C4-2B (cell line): ENCODE measurements at regions not wholly inside any gene's neighbourhood (a gene's known extent, or its start where the extent isn't known, plus 50 kb on each side); places are given as distances from the start of the nearest gene placed in this dataset.

Source experiments
- H3K27ac ChIP-seq: fragments of 450-650 bp; 2 replicates; pipeline ENCODE4 v1.5.1; 2017
- CTCF ChIP-seq: fragments of 450-650 bp; conservative IDR thresholded peaks from 2 replicates; pipeline ENCODE4 v1.5.1; 2017; ENCODE audit warnings: mild to moderate bottlenecking
- ZFX ChIP-seq: fragments of 450-650 bp; IDR thresholded peaks from 2 replicates; pipeline ENCODE4 v1.6.1; 2017

GRCh38 chr1:31501505-31501904 is 74.8 kb upstream of the TINAGL1 start:
- H3K27ac ChIP-seq: no peak overlapping the region
- TF ChIP-seq ZFX: no peak
- no peak for TF ChIP-seq CTCF

- H3K27ac ChIP-seq: no peak overlapping the region
- TF ChIP-seq CTCF: no peak
- TF ChIP-seq ZFX: no peak
These were observed 74.1 kb upstream of the TINAGL1 start for GRCh38 chr1:31502253-31502652.

- no peak overlapping the region for H3K27ac ChIP-seq
- no peak for TF ChIP-seq ZFX
- no peak for TF ChIP-seq CTCF
These were observed 73.3 kb upstream of the TINAGL1 start for GRCh38 chr1:31502926-31503511.

- TF ChIP-seq CTCF (no peak), ZFX (no peak)
- H3K27ac ChIP-seq: no peak overlapping the region
These were observed 72.7 kb upstream of the TINAGL1 start for GRCh38 chr1:31503570-31503969.

- TF ChIP-seq ZFX (no peak), CTCF (no peak)
- H3K27ac ChIP-seq: no peak overlapping the region
These were observed 72.3 kb upstream of the TINAGL1 start for GRCh38 chr1:31504001-31504400.

- no peak overlapping the region for H3K27ac ChIP-seq
- no peak for TF ChIP-seq CTCF
- no peak for TF ChIP-seq ZFX
These were observed 70.3 kb upstream of the TINAGL1 start for GRCh38 chr1:31505911-31506497.

- TF ChIP-seq CTCF: no peak
- TF ChIP-seq ZFX: no peak
- H3K27ac ChIP-seq: no peak overlapping the region
These were observed 69.1 kb upstream of the TINAGL1 start for GRCh38 chr1:31507221-31507620.
